NCI-H82 treated with DMSO at 0.1 percent for 48 hours (cell line): ENCODE measurements at regions not wholly inside any gene's neighbourhood (a gene's known extent, or its start where the extent isn't known, plus 50 kb on each side); places are given as distances from the start of the nearest gene placed in this dataset.

Source experiments
- DNase-seq: peaks from one replicate; lab custom pipeline; 2025; ENCODE audit not compliant: unreplicated experiment; lab: John Stamatoyannopoulos, UW

GRCh38 chr2:81213598-81213997, 909.0 kb upstream of the LRRTM1 start:
- DNase-seq, result no peak

GRCh38 chr2:81206216-81206615, 901.7 kb upstream of the LRRTM1 start:
- DNase-seq, result no peak

GRCh38 chr2:81196933-81197628, 892.5 kb upstream of the LRRTM1 start:
- no peak for DNase-seq

- DNase-seq, result no peak
Observed at GRCh38 chr2:81196383-81196851, 891.9 kb upstream of the LRRTM1 start.

GRCh38 chr2:81195774-81196382, 891.3 kb upstream of the LRRTM1 start:
- no peak for DNase-seq

- no peak for DNase-seq
Observed at GRCh38 chr2:81195017-81195773, 890.6 kb upstream of the LRRTM1 start.

GRCh38 chr2:81194581-81194980, 890.0 kb upstream of the LRRTM1 start:
- no peak for DNase-seq

GRCh38 chr2:81194176-81194575, 889.6 kb upstream of the LRRTM1 start:
- no peak for DNase-seq

- no peak for DNase-seq
Observed at GRCh38 chr2:81181845-81182244, 877.3 kb upstream of the LRRTM1 start.

- no peak for DNase-seq
Observed at GRCh38 chr2:81171447-81171846, 866.9 kb upstream of the LRRTM1 start.

- no peak for DNase-seq
Observed at GRCh38 chr2:81163583-81163982, 859.0 kb upstream of the LRRTM1 start.

GRCh38 chr2:81158505-81158904, 854.0 kb upstream of the LRRTM1 start:
- DNase-seq, result no peak

- no peak for DNase-seq
Observed at GRCh38 chr2:81148323-81148722, 843.8 kb upstream of the LRRTM1 start.

- DNase-seq, result no peak
Observed at GRCh38 chr2:81136296-81136695, 831.7 kb upstream of the LRRTM1 start.

GRCh38 chr2:81097361-81097760, 792.8 kb upstream of the LRRTM1 start:
- no peak for DNase-seq

- DNase-seq, result no peak
Observed at GRCh38 chr2:81093031-81093430, 788.5 kb upstream of the LRRTM1 start.

- peak; percentile 92 for DNase-seq
Observed at GRCh38 chr2:81087646-81088045, 783.1 kb upstream of the LRRTM1 start.

GRCh38 chr2:81084101-81084500, 779.5 kb upstream of the LRRTM1 start:
- DNase-seq, result no peak

- DNase-seq, result no peak
Observed at GRCh38 chr2:81078631-81079030, 774.1 kb upstream of the LRRTM1 start.

GRCh38 chr2:81078102-81078501, 773.5 kb upstream of the LRRTM1 start:
- DNase-seq, result no peak

- DNase-seq, result no peak
Observed at GRCh38 chr2:81077396-81077795, 772.8 kb upstream of the LRRTM1 start.

GRCh38 chr2:81073412-81073811, 768.9 kb upstream of the LRRTM1 start:
- no peak for DNase-seq
